Stomach smooth muscle (tissue), 2 donors: ENCODE measurements at regions not wholly inside any gene's neighbourhood (a gene's known extent, or its start where the extent isn't known, plus 50 kb on each side); places are given as distances from the start of the nearest gene placed in this dataset.

Experiments used
- H3K27ac ChIP-seq: one replicate; pipeline ENCODE4 v1.7.0; 2013; ENCODE audit warnings: mild to moderate bottlenecking, low read length, inconsistent platforms
- H3K27me3 ChIP-seq, 2 donors: one replicate each; pipeline ENCODE4 v1.7.0; 2013; ENCODE audit warnings: low read length in 2 of 2; ENCODE audit not compliant: insufficient read depth in 2 of 2, control insufficient read depth in 1 of 2
- H3K36me3 ChIP-seq, 2 donors: one replicate each; pipeline ENCODE4 v1.7.0; 2013; ENCODE audit warnings: low read length in 2 of 2; ENCODE audit not compliant: control insufficient read depth in 2 of 2, insufficient read depth in 2 of 2
- H3K4me1 ChIP-seq: one replicate; pipeline ENCODE4 v1.7.0; 2013; ENCODE audit warnings: low read length; ENCODE audit not compliant: control insufficient read depth, insufficient read depth
- H3K4me3 ChIP-seq, 2 donors: one replicate each; pipeline ENCODE4 v1.7.0; 2013; ENCODE audit warnings: low read length in 2 of 2
- H3K9ac ChIP-seq, 2 donors: one replicate each; pipeline ENCODE4 v1.7.0; 2013; ENCODE audit warnings: low read length in 2 of 2, mild to moderate bottlenecking in 1 of 2
- H3K9me3 ChIP-seq, 2 donors: one replicate each; pipeline ENCODE4 v1.7.0; 2013; ENCODE audit warnings: low read length in 2 of 2; ENCODE audit not compliant: control insufficient read depth in 2 of 2
- donor health status: healthy.
- donor health status: Pancreatic carcinoma.

- Histone ChIP-seq H3K9me3 (peaks cover 0 to 5% of the 10 kb centered on the region in 2 donors), H3K27me3 (no peaks in the 10 kb centered on the region), H3K4me1 (peaks cover 17% of the 10 kb centered on the region), H3K9ac (no peak overlapping the region), H3K36me3 (no peaks in the 10 kb centered on the region), H3K4me3 (no peak overlapping the region), H3K27ac (no peak overlapping the region)
Observed at GRCh38 chr21:38929142-38929541, 123.4 kb downstream of the ETS2 start.

GRCh38 chr21:38927776-38928175, 122.0 kb downstream of the ETS2 start:
- no peak overlapping the region for H3K9ac ChIP-seq
- peaks cover 17% of the 10 kb centered on the region for H3K4me1 ChIP-seq
- H3K36me3 ChIP-seq, result no peaks in the 10 kb centered on the region
- H3K9me3 ChIP-seq, result peaks cover 0 to 5% of the 10 kb centered on the region in 2 donors
- H3K4me3 ChIP-seq, result no peak overlapping the region
- no peaks in the 10 kb centered on the region for H3K27me3 ChIP-seq
- H3K27ac ChIP-seq, result no peak overlapping the region

- H3K4me1 ChIP-seq, result peaks cover 22% of the 10 kb centered on the region
- peaks cover 0 to 5% of the 10 kb centered on the region in 2 donors for H3K9me3 ChIP-seq
- peak overlapping the region; percentile 73 for H3K27ac ChIP-seq
- H3K4me3 ChIP-seq, result peak overlapping the region; percentile 57 to 68
- no peaks in the 10 kb centered on the region for H3K27me3 ChIP-seq
- peak overlapping the region; percentile 60 to 72 for H3K9ac ChIP-seq
- no peaks in the 10 kb centered on the region for H3K36me3 ChIP-seq
Observed at GRCh38 chr21:38925923-38926322, 120.2 kb downstream of the ETS2 start.

GRCh38 chr21:38925478-38925877, 119.7 kb downstream of the ETS2 start:
- Histone ChIP-seq H3K36me3 (no peaks in the 10 kb centered on the region), H3K27ac (peak overlapping the region; percentile 73), H3K9me3 (peaks cover 0 to 5% of the 10 kb centered on the region in 2 donors), H3K9ac (peak overlapping the region; percentile 60 to 72), H3K27me3 (no peaks in the 10 kb centered on the region), H3K4me1 (peaks cover 24% of the 10 kb centered on the region), H3K4me3 (peak overlapping the region; percentile 57 to 68)

GRCh38 chr21:38924954-38925353, 119.2 kb downstream of the ETS2 start:
- H3K27me3 ChIP-seq, result no peaks in the 10 kb centered on the region
- H3K9ac ChIP-seq, result peak overlapping the region in 1 of 2 donors; percentile 72
- peaks cover 24% of the 10 kb centered on the region for H3K4me1 ChIP-seq
- H3K36me3 ChIP-seq, result no peaks in the 10 kb centered on the region
- peak overlapping the region; percentile 73 for H3K27ac ChIP-seq
- no peak overlapping the region for H3K4me3 ChIP-seq
- peaks cover 0 to 5% of the 10 kb centered on the region in 2 donors for H3K9me3 ChIP-seq

- H3K4me1 ChIP-seq, result peaks cover 24% of the 10 kb centered on the region
- no peak overlapping the region for H3K27ac ChIP-seq
Observed at GRCh38 chr21:38923429-38923828, 117.7 kb downstream of the ETS2 start.

GRCh38 chr21:38922474-38923235, 116.9 kb downstream of the ETS2 start:
- H3K36me3 ChIP-seq, result no peaks in the 10 kb centered on the region
- H3K4me1 ChIP-seq, result peaks cover 24% of the 10 kb centered on the region
- peak overlapping the region; percentile 46 for H3K27ac ChIP-seq
- H3K9me3 ChIP-seq, result peaks cover 0 to 5% of the 10 kb centered on the region in 2 donors
- no peak overlapping the region for H3K9ac ChIP-seq
- H3K27me3 ChIP-seq, result no peaks in the 10 kb centered on the region
- no peak overlapping the region for H3K4me3 ChIP-seq

More at GRCh38 chr21:38923429-38923828, 117.7 kb downstream of the ETS2 start:
- Histone ChIP-seq H3K9me3 (peaks cover 0 to 5% of the 10 kb centered on the region in 2 donors), H3K27me3 (no peaks in the 10 kb centered on the region), H3K9ac (no peak overlapping the region), H3K36me3 (no peaks in the 10 kb centered on the region), H3K4me3 (no peak overlapping the region)

GRCh38 chr21:38921511-38922251, 116.0 kb downstream of the ETS2 start:
- Histone ChIP-seq H3K4me1 (peaks cover 23% of the 10 kb centered on the region), H3K27ac (peak overlapping the region; percentile 46), H3K27me3 (no peaks in the 10 kb centered on the region), H3K4me3 (no peak overlapping the region), H3K36me3 (no peaks in the 10 kb centered on the region), H3K9ac (no peak overlapping the region), H3K9me3 (no peaks in the 10 kb centered on the region)

- Histone ChIP-seq H3K4me1 (peaks cover 15% of the 10 kb centered on the region), H3K27ac (peak overlapping the region; percentile 46), H3K9me3 (no peaks in the 10 kb centered on the region), H3K4me3 (no peak overlapping the region), H3K9ac (peak overlapping the region in 1 of 2 donors; percentile 27), H3K27me3 (no peaks in the 10 kb centered on the region), H3K36me3 (no peaks in the 10 kb centered on the region)
Observed at GRCh38 chr21:38920631-38921398, 115.1 kb downstream of the ETS2 start.

GRCh38 chr21:38918607-38919346, 113.0 kb downstream of the ETS2 start:
- no peak overlapping the region for H3K4me3 ChIP-seq
- peaks cover 21% of the 10 kb centered on the region for H3K4me1 ChIP-seq
- no peaks in the 10 kb centered on the region for H3K36me3 ChIP-seq
- H3K9me3 ChIP-seq, result no peaks in the 10 kb centered on the region
- no peak overlapping the region for H3K27ac ChIP-seq
- no peak overlapping the region for H3K9ac ChIP-seq
- no peaks in the 10 kb centered on the region for H3K27me3 ChIP-seq
